ENCODE measurements at regions not wholly inside any gene's neighbourhood (a gene's known extent, or its start where the extent isn't known, plus 50 kb on each side); places are given as distances from the start of the nearest gene placed in this dataset.

- no peak for DNase-seq (ENCODE audit: low read depth)
These were observed 80.3 kb upstream of the RPS23 start for GRCh38 chr5:82358457-82358856.

- peak; percentile 69 for DNase-seq (ENCODE audit: low read depth)
These were observed 78.9 kb upstream of the RPS23 start for GRCh38 chr5:82356808-82357671.

- no peak for DNase-seq (ENCODE audit: low read depth)
These were observed 77.9 kb upstream of the RPS23 start for GRCh38 chr5:82356021-82356420.

GRCh38 chr5:82355496-82355895 is 77.3 kb upstream of the RPS23 start:
- DNase-seq (ENCODE audit: low read depth), result no peak

DNA sequence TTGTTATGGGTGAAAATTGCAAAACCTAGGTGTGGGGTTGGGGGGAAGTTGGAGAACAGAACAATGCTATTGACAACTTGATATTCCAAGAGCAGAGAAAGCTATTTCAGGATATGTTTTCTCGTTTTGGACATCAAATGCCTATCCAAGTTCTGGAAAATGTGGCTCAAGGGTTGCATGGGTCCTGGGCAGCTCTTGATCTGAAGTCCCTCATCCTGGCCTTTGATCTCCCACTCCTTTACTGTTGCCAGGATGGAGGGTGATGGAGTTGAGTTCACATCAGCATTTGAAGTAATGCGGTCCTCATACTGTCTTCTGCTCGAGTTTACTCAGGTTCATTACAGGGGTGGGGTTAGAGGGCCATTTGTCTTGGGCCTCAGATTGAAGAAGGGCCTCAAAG is 76.9 kb upstream of the RPS23 start:
- no peak for DNase-seq (ENCODE audit: low read depth)

- DNase-seq (ENCODE audit: low read depth), result no peak
These were observed 76.4 kb upstream of the RPS23 start for GRCh38 chr5:82354543-82354942.

DNA sequence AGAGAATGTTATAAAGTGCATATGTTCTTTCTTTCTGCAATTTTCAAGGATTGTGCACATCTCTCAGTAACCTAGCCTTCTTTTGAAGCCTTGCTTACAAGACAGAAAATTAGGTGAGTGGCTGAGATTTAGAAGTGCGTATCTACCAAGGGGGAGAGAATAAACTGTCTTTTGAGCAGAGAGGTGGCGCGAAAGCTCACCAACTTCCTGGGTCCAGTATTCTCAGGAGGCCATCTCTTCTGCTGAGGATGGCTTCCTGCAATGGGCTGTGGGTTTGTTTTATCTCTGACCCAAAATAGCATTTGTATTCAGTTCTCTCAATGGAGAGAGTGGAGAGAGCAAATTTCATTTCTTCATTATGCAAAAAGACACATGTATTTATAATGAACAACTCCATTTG is 75.4 kb upstream of the RPS23 start:
- no peak for DNase-seq (ENCODE audit: low read depth)

- no peak for DNase-seq (ENCODE audit: low read depth)
These were observed 74.1 kb upstream of the RPS23 start for GRCh38 chr5:82352146-82352791.

- no peak for DNase-seq (ENCODE audit: low read depth)
These were observed 73.6 kb upstream of the RPS23 start for GRCh38 chr5:82351754-82352145.

GRCh38 chr5:82351297-82351696 is 73.1 kb upstream of the RPS23 start:
- DNase-seq (ENCODE audit: low read depth), result no peak

- DNase-seq (ENCODE audit: low read depth), result no peak
These were observed 71.5 kb upstream of the RPS23 start for GRCh38 chr5:82349652-82350051.

DNA sequence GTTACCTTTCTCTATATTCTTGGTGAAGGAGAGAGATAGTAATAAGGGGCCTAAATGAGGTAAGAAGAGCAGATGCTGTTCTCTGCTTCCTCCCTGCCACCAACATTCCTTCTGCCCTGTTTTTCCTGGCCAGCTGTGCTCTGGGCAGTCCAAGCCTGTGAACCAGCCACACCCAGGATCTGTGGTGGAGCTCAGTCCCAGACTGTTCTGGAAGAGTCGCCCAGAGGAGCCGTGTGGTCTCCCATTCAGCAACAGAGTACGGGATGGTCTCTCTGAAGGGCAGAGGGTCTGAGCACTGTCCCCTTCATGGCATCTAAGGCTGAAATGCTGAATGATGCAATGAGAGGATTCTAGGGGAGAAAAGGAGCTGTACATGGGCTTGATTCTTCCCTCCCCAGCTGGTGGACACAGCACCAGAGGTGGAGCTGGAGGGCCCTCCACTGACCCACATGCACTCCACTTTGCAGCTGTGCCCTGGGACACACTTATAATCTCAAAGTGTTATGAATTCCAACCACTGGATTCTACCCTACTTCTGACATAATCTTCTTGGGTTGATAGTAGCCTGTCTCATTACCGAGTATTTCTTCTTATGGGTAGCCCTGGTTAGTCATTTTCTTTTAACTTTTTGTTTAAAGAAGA is 70.8 kb upstream of the RPS23 start:
- no peak for DNase-seq (ENCODE audit: low read depth)

DNA sequence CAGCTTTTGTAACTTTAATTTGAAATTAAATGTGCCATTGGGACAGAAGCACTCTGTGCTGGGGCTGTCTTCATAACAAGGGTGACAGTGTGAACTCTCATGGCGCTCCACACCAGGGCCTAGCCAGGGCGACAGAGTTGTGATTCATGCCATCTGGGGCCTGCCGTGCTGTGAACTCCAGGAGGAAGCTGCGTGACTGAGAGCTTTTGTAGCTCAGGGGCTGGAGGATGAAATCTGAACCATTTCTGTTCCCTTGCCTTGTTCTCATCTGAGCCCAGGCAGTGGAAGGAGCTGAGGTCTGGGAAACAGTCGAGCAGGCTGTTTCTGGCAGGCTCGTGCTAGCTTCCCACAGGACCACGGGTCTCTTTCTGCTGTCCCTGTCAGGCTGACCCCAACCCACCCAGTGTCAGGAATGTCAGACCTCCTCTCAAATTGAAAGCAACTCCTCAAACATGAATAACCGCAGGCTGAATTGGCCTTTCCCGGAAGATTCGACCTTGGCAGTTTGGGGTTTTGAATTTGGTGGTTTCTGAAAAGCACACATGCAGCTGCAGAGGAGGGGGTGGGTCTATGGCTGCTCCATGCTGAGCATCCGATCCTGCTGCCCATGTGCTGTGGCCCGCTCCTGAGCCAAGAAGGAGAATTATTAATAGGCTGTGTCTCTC is 69.2 kb upstream of the RPS23 start:
- no peak for DNase-seq (ENCODE audit: low read depth)

DNA sequence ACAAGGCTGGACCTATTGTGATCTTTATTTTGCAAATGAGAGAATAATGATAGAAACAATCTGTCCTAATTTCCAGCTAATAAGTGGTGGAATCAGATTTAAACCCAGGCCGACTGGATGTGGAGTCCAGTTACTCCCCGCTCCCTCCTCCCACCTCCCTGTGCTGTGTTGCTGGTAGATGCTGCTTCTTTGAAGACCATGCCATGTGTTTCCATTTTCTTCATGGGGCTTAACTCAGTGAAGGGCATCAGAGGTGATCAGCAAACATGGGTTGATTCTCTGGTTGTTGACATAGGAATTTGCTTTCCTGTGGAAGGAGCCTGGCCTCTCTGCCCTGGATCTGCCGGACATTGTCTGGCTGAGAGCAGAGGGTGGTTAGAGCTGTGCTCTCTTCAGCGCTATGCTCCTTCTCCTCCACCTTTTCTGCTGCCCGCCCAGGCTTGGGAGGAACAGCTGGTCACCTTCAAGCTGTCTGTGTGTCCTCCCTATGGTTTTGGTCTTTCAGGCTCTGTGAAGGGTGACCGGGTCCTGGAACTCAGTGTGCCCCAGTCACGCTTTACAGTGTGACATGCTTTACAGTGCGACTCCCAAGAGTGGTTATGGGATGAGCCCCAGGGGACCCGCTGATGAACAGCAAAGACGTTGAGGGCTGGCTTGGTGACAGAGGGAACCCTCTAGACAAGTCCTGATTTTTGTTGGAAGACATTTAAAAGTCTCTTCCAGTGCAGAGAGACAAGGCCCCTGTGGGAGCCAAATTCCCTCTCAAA is 68.4 kb upstream of the RPS23 start:
- no peak for DNase-seq (ENCODE audit: low read depth)

DNA sequence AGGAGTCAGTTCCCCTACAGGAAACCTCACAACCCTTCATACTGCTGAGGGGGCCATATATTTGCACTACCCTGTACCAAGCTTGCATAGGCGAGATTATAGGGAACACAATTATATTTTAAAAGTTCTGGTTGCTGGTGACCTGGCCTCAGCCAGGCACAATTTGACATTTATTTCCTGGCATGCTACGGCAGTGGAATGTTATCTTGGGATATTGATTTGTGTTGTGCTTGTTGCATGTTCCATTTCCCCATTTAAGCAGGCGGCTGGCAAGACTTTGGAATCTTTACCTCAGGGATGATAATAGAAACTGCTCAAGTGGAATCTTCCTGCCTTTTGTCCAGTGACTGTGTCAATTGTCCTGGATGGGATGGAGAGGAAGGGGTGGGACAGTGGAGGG is 67.0 kb upstream of the RPS23 start:
- no peak for DNase-seq (ENCODE audit: low read depth)

DNA sequence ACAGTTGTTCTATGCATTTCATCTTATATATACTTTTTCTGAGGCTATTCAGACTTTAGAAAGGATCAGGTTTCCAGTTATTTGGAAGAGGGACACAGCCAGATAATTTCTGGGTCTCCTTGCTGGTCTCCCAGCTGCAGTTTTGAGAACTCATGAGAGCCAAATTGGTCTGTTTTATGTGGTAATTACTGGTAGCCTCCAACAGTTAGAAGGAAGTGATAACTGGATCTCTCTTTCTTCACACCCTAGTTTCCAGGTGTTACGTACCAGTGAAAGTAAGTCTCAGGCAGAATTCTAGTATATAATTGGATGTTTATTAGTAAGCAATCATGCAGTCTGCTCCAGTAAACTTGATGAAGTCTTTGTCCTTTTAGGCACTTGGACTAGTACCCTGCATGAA is 63.2 kb upstream of the RPS23 start:
- DNase-seq (ENCODE audit: low read depth), result no peak

DNA sequence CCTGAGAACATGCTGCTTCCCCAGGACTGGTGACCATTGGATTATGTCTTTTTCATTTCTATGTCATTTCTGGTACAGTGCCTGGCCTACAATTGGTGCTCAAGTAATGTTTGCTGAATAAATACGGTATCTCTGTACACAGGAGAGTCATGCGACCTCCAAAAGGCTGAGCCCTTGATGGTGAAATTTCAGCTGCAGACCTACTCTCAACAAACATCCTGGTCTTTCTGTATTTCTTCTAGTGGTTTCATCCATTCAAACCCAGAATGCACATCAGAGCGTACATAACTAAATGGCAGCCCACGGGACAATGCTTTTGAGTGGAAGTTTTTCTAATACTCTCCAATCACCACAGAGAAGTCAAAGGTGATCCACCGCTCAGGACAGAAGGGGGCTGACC is 62.6 kb upstream of the RPS23 start:
- DNase-seq (ENCODE audit: low read depth), result no peak

GRCh38 chr5:82339792-82340191 is 61.6 kb upstream of the RPS23 start:
- DNase-seq (ENCODE audit: low read depth), result no peak

DNA sequence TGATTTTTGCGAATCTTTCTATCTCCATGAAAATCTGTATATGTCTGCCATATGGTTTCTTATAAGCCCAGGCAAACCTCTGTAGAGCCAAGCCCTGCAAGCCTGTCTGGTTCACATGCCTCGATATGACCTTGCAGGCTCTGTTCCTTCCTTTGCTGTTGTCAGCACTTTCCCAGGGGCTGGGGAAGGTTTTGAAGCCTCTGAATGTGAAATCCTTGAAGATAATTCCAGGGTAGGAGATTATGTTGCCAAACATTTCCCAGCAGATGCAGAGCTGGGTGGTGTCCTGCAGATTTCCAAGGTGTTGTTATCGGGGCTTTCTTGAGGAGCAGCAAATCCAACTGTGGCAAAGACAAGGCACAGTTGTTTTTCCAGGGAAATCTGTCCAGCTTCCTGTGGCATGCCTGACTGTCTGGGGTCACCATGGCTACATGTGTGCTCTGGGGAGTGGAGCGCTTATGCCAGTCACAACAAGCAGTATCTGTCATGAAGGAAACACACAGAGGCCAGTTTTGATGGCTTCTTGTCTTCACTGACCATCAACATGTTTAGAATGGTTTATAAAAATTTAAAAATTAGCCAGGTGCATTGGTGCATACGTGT is 60.7 kb upstream of the RPS23 start:
- no peak for DNase-seq (ENCODE audit: low read depth)

DNA sequence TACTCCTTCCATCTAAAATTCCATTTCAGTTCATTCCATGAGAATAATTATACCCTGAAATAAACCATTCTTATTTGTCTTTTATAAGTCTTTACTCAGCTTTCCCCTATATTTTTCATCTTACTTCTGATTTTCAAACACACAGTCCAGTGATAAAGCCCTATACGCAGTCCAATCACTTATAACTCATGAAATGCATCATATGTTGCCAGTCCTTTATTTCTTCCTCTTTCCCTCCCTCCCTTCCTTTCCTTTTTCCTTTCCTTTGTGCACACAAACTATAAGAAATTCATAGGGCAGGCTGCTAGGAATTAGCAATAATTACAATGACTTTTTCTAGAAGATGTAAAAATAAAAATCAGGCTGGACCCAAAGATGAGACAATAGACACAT is 58.8 kb upstream of the RPS23 start:
- DNase-seq (ENCODE audit: low read depth), result no peak

DNA sequence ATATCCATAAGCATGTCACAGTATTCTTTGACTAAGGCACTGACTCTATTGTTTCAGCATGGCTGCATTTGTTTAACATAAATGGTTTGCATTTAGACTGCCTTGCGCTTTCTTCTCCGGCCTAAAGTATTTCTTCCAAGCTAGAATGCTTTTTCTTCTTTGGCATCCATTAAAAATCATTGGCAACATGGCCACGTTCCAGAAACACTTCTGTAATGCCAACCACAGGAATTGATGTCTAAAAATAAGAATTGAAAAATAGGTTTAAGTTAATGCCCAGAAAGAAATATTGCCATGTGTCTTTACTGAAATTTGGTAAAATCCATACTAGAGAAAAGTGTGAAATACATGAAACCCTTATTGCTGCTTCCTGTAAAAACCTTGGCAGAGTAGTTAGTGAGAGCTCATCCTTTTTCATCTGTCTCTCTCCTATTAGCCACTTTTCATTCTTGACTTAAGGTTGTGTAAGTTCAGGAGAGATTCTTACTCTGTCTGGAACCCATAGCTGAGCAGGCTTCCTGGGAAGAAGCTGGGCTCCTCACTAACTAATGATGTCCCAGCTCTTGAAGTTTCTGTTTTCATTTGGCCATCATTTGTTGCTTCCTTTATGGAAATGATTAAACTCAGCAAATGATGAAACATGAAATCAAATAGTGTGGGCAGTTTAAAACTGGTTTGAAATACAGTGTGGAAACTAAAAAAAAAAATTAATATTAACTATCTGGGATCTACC is 58.2 kb upstream of the RPS23 start:
- no peak for DNase-seq (ENCODE audit: low read depth)

All from T follicular helper cell (primary cell).